ENCODE measurements at regions not wholly inside any gene's neighbourhood (a gene's known extent, or its start where the extent isn't known, plus 50 kb on each side); places are given as distances from the start of the nearest gene placed in this dataset.
"Not testable (repeated sequence)": the region's sequence is repeated elsewhere in the genome, so short reads cannot be mapped to it uniquely, and the experiment has no call there.

- H3K4me3 ChIP-seq = no peak overlapping the region
- no peak for TF ChIP-seq POLR2AphosphoS5 (IDR thresholded peaks at IDR 0.05)
- TF ChIP-seq EP300 (IDR thresholded peaks at IDR 0.05) = no peak
- TF ChIP-seq POLR2A (IDR thresholded peaks at IDR 0.05) = no peak
- no peak for TF ChIP-seq CTCF (IDR thresholded peaks at IDR 0.05)
- no peak overlapping the region for H3K27ac ChIP-seq
- DNase-seq (no peak), ATAC-seq (ENCODE audit: low FRiP score in 2 of 2) (no peak)
- 40 to 46% methylated on average over 2 of the region's 2 CpGs for WGBS, 2 donors
- no peaks in the 10 kb centered on the region for H3K36me3 ChIP-seq
- H3K27me3 ChIP-seq = no peaks in the 10 kb centered on the region
- H3K9me3 ChIP-seq = no peaks in the 10 kb centered on the region
- H3K4me1 ChIP-seq = no peaks in the 10 kb centered on the region
Observed at GRCh38 chr13:86907156-86907555, 764.0 kb upstream of the SLITRK5 start.

GRCh38 chr13:86909318-86909717 lies 761.9 kb upstream of the SLITRK5 start:
- Histone ChIP-seq H3K9me3 (no peaks in the 10 kb centered on the region), H3K27ac (no peak overlapping the region), H3K4me3 (no peak overlapping the region), H3K4me1 (no peaks in the 10 kb centered on the region), H3K27me3 (no peaks in the 10 kb centered on the region), H3K36me3 (no peaks in the 10 kb centered on the region)
- ATAC-seq (ENCODE audit: low FRiP score in 2 of 2) (no peak), DNase-seq (no peak)
- 90 to 91% methylated on average over 6 of the region's 6 CpGs for WGBS, 2 donors
- TF ChIP-seq POLR2A (IDR thresholded peaks at IDR 0.05) (no peak), CTCF (IDR thresholded peaks at IDR 0.05) (no peak), EP300 (IDR thresholded peaks at IDR 0.05) (no peak), POLR2AphosphoS5 (IDR thresholded peaks at IDR 0.05) (no peak)

DNA sequence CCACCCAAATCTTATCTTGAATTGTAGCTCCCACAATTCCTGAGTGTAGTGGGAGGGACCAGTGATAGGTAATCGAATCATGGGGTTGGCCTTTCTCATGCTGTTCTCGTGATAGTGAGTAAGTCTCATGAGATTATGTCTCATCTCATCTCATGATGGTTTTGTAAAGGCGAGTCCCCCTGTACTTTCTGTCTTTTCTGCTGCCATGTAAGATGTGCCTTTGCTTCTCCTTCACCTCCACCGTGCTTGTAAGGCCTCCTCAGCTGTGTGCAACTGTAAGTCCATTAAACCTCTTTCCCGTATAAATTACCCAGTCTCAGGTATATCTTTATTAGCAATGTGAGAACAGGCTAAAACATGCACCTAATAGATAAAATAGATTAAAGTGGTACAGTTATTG lies 756.4 kb upstream of the SLITRK5 start:
- no peaks in the 10 kb centered on the region for H3K36me3 ChIP-seq
- H3K4me3 ChIP-seq = no peak overlapping the region
- no peak overlapping the region for H3K27ac ChIP-seq
- H3K4me1 ChIP-seq = no peaks in the 10 kb centered on the region
- no peaks in the 10 kb centered on the region for H3K9me3 ChIP-seq
- DNase-seq = no peak
- WGBS, 2 donors = 80 to 85% methylated on average over 5 of the region's 5 CpGs
- no peak for TF ChIP-seq CTCF (IDR thresholded peaks at IDR 0.05)
- TF ChIP-seq POLR2A (IDR thresholded peaks at IDR 0.05) = no peak
- TF ChIP-seq EP300 (IDR thresholded peaks at IDR 0.05) = no peak
- TF ChIP-seq POLR2AphosphoS5 (IDR thresholded peaks at IDR 0.05) = no peak
- H3K27me3 ChIP-seq = no peaks in the 10 kb centered on the region
- ATAC-seq (ENCODE audit: low FRiP score in 2 of 2) = no peak

GRCh38 chr13:86917438-86917837 lies 753.7 kb upstream of the SLITRK5 start:
- not testable (repeated sequence) for H3K9me3 ChIP-seq; H3K36me3 ChIP-seq; H3K27ac ChIP-seq; H3K4me3 ChIP-seq; ATAC-seq (ENCODE audit: low FRiP score in 2 of 2); H3K4me1 ChIP-seq; H3K27me3 ChIP-seq
- DNase-seq = peak in 1 of 2 donors; percentile 44
- WGBS, 2 donors = 96 to 97% methylated on average over 10 of the region's 10 CpGs

GRCh38 chr13:86918682-86919081 lies 752.5 kb upstream of the SLITRK5 start:
- no peak overlapping the region for H3K4me3 ChIP-seq
- DNase-seq = no peak
- no peak for ATAC-seq (ENCODE audit: low FRiP score in 2 of 2)
- TF ChIP-seq POLR2AphosphoS5 (IDR thresholded peaks at IDR 0.05) = no peak
- no peak for TF ChIP-seq CTCF (IDR thresholded peaks at IDR 0.05)
- no peak for TF ChIP-seq EP300 (IDR thresholded peaks at IDR 0.05)
- TF ChIP-seq POLR2A (IDR thresholded peaks at IDR 0.05) = no peak
- WGBS, 2 donors = 40 to 65% methylated on average over 1 to 2 of the region's 2 CpGs
- no peak overlapping the region for H3K27ac ChIP-seq
- no peaks in the 10 kb centered on the region for H3K4me1 ChIP-seq
- no peaks in the 10 kb centered on the region for H3K27me3 ChIP-seq
- H3K9me3 ChIP-seq = no peaks in the 10 kb centered on the region
- H3K36me3 ChIP-seq = no peaks in the 10 kb centered on the region
